Activated naive CD4-positive, alpha-beta T cell treated with anti-CD3 and anti-CD28 coated beads, Interleukin-2, amount 50 U/mL, for 16 hours (primary cell): ENCODE measurements at regions not wholly inside any gene's neighbourhood (a gene's known extent, or its start where the extent isn't known, plus 50 kb on each side); places are given as distances from the start of the nearest gene placed in this dataset.

Experiments
- DNase-seq: peaks from one replicate; pipeline ENCODE4 v3.0.0-alpha.2; 2020

DNA sequence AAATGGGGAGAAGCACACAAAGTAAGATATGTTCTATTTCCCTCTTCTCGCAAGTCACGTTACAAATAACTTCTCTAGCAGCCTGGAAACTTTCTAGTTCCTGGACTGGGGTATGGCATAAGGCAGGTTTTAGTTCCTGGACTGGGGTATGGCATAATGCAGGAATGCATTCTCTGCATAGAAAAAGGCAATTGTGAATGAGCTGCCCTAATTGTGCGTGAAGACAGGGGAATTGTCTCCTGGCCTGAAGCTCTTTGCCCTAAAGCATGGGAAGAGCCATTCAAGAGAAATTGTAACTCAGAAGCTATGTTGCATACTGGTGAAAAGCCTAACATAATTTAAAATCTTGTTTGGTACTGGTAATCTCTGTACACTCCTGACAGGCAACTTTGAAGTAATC lies 54.3 kb upstream of the CBLB start:
- DNase-seq, result no peak

DNA sequence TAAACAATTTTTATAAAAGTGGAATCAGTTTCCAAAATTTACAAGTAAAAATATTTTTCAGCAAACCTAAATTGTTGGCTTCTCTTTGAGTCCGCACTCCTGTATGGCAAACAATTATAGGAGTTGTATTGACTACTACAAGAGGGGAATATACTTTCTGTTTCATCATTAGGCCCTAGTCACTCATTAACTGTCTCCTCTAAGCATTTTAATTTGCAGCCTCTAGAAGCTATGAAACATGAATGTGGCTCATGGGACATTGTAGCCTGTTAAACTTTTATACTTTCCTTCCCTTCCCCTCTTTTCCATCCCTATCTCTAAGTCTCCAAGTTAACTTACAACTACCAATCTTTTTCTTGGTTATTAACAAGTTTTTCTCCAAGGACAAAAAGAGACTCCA lies 58.9 kb upstream of the CBLB start:
- no peak for DNase-seq

DNA sequence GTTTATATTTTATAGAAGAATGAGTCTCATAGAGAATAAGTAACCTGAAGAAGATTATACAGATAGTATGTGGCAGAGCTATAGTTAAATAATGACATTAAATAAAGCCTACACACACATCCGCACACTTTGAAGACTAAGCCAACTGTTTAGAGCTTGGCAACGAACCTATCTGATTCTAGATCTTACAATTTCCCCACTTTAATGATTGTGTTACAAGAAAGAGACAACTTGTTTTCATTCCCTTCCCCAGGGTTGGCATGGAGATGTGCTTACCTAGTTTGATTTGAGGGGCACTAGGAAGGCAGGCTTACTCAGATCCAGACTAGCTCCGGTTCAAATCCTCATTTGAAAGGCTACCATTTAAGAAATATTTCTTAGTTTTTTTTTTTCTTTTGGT lies 61.9 kb upstream of the CBLB start:
- DNase-seq, result no peak

DNA sequence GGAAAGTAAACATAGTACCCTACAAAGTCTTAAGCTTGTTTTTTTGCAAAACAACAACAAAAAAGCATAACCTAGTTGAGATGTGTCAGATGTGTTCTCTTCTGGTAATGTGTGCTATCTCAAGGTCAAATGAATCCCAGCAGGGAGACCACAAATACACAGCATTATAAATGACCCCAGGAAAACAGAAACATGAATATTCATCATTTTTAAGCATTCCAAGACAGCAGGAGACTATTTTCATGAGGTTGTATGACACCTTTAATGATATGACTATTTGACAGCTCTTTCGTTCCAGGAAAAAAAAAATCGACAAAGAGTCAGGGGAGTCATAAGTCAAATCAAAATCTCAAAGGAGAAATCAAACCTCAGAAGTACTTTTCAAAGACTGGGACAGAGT lies 62.7 kb upstream of the CBLB start:
- no peak for DNase-seq

DNA sequence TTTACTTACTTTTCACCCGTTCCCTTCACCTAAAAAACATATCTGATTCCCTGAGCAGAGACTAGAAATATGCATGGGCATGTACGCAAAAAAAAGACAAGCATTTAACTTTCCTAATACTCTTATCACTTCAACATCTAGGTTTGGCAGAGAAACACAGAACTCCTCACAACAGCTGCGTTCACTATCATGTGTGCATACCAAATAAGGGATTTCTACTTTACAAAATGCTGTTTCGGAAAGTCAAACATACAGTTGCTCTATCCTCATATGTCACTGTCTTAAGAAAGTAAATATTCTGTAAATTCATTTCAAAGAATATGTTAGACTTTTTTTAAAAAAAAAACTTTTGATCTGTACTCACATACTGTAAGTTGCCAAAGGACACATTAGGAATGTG lies 65.1 kb upstream of the CBLB start:
- DNase-seq, result no peak

DNA sequence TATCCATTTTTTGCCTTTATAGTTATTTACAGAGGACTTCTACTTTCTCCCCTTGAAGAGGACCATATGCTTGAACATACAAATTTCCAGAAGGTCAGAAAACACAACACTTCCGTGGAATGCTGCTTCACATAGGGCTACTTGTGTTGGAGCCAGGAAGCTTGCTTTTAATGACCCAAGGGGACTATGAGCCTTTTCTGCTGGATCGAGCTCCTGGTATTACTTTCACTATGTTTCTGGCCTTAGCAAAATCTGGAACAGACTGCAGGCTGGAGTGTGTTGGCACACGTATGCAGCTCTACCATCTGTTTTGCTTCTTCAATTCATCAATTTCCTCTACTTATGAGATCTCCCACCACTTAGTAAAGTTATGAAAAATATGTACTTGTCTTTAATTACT lies 69.3 kb upstream of the CBLB start:
- no peak for DNase-seq

DNA sequence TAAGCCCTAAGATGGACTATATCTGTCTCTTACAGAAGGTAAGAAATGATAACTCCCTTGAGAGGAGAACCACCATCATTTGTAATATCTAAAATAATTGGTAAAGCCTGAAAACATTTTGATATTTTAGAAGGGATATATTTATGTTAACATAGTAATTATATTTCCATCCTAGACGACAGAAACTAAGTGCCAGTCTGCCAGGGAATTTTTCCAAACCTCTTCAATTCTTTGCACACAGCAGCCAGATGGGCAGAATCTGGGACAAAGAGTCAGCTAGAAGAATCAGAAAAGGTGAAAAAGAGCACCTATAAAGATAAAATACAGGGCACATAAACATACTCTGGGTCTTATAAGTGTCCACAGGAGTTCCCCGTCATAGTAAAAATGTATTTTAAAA lies 70.0 kb upstream of the CBLB start:
- DNase-seq, result no peak

DNA sequence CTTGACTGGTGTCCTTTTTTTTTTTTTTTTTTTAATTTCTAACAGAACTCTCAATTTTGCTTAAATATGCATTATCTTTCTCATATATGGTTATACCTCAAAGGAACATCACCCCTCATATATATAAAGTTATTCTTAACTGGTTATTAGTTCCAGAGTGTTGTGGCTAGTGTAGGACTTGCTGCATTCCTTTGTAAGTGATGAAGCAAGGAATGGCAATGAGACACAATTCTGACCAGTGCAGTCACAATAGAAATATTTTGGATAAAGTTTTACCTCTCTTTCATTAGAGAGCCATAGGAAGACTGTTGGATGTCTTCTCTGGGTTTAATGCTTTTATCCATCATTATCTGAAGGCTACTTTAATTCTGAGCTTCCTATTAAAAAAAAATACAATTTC lies 75.5 kb upstream of the CBLB start:
- DNase-seq, result no peak

DNA sequence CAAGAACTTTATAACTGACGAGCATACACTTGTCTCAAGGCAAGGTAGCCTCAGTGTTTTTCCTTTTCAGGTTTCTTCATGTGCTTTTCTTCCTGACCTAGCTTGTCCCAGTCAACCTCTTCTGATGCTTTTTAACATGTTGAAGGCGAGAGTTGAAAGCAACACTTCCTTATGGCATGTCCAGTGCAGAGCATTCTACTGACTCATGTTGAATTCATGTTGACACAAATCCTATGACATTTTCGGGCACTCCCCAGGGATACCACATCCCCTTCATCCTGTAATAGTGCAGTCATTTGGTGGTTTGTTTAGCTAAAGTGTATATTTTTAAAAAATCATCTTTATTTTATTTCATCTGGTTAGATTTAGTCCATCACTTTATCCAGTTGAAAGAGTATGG lies 75.9 kb upstream of the CBLB start:
- no peak for DNase-seq

DNA sequence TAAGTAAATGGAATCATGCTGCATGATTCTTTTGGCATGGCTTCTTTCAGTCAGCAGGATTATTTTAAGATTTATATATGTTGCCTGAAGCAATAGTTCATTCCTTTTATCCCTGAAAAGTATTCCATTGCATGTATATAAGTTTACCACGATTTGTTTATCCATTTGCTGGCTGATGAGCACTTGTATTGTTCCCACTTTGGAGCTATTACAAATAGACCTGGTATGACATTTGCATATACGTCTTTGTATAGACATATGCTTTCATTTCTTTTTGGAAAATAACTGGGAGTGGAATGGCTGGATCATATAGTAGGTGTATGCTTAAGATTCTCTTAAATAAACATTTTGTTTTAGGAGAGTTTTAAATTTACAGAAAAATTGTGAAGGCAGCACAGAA lies 79.3 kb upstream of the CBLB start:
- no peak for DNase-seq

DNA sequence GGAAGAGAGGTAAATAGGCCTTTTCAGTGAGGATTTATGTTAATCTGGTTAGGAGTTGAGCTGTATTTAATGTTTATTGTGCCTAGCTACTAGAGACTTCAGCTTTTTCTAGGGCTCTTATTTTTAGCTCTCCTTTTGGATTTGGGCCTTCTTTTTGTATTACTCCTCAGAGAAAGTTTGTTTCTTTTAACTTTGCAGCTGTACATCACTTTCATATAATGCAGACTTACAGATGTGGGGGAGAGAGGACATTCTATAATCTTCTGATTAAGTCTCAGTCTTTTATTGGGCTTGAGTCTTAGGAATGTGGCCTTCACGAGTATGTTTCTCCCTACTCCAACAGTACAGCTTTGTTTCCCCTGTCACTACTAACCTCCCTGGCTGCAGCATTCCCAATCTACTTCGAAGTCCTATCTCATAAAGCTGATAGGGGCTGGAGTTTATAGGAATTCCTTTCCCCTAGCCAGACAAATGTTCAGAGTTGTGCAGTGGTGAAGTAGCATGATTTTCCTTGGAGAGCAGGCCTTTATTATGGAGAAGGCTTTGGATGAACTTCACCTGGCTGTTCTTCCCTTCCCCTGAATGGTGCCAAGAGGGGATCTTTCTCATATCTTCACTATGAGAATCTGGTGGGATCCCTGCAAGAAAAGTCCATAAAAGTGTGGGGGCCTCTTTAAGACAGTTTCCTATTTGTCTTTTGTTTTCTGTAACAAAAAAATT lies 82.2 kb upstream of the CBLB start:
- DNase-seq, result no peak

DNA sequence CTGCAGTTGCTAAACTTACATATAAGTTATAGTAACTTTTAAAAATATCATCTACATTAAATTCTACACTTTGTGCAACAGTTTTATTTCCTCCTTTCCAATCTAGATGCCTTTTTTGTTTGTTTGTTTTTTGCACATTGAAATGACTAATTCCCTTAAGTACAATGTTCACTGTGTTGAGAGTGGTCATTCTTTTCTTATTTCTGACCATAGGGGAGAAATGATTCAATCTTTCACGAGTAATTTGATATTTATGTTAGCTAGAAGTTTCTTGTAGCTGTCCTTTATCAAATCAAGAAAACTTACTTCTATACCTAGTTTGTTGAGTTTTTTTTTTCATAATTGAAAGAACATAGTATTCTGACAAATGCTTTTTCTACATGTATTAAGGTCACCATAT lies 85.0 kb upstream of the CBLB start:
- DNase-seq, result no peak

DNA sequence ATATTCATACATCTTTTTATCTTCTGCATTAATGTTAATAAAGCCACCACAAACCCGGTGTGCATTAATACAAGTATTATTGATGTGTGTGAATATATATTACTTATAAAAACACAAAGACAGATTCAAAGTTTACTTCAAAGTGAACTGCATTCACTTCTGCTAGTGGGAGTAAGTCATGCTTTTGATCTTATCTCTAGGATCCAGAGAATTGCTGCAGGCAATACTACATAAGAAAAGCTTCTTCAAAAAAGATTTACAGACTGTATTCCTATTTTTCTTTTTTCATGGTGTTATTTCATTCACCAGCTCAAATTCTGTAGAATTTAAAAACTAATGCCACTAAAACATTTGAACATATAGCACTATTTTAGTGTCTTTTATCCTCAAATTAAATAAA lies 87.5 kb upstream of the CBLB start:
- DNase-seq, result no peak

DNA sequence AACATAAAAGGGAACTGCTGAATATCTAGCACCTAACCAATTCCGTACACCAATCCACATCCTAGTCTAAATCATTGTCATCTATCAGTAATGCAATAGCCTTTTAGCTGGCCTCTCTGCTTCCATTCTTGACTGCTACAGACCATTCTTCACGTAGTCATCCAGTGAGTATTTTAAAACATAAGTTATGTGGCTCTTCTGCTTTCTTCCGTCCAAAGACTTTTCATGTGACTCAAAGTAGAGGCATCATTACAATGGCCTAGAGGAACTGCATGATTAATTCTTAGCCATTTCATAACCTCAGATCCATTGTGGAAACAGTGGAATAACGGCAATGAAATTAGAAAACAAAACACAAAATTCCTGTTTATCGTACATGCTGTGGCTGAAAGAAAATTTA lies 88.9 kb upstream of the CBLB start:
- no peak for DNase-seq

DNA sequence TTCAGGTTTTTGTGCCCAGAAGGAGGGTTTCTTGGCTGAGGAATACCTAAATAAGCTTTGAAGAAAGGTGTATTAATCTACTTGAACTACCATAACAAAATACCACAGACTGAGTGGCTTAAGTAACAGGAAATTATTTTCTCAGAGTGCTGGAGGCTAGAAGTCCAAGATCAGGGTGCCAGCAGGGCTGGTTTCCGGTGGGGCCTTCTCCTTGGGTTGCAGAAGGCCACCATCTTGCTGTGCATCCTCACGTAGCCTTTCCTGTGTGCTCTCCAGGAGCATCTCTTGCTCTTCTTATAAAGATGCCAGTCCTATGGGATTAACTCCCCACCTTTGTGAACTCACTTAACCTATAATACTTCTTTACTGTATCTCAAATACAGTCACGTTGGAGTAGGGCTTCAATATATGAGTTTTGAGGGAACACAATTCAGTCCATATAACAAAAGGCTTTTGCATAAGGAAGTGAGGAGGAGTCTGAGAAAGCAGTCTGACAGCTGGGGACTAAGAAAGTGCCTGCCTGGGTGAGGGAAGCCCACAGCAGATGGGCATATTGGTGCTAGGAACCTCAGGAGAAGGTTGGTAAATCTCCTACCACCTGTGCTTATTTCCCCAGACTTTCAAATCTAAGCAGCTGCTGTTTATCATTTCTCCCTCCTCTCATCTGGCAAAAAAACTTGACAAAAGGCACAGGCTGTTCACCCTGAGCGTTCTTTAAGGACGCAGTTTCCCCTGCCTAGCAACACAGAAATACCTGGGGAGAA lies 89.6 kb upstream of the CBLB start:
- no peak for DNase-seq

DNA sequence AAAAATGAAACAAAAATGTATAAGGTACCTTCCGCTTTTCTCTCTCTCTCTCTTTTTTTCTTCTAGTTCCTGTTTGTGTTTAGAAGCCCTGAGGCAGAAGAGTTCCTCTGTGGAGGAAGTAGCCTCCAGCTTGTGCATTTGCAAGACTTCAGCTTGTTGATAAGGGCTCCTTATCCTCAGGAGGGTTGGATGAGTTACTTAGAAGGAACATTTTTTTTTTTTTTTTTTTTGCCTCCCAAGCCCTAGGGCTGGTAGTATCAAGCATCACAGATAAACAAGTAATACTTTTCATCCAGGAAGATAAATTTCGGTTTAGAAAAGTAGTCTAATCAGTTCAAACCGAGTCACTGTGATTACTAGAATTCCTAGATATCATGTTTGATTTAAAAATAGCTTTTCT lies 91.0 kb upstream of the CBLB start:
- DNase-seq, result no peak

DNA sequence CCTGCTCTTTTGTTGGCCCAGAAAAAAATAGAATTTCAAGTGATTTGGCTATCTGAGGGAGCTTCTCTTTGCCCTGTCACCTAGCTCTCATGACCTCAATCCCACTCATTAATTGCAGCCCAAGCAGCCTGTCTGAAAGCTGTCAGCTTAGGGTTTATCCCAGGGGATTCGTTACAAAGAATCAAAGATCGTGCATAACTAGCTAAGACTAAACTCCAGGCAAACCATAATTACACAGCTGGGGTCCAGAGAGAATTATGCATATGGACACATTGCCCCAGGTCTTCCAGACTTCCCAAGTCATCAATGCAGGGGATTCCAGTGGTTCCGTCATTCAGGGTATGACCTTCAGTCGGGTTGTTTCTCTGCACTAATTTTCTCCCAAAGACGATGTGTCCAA lies 91.6 kb upstream of the CBLB start:
- no peak for DNase-seq

DNA sequence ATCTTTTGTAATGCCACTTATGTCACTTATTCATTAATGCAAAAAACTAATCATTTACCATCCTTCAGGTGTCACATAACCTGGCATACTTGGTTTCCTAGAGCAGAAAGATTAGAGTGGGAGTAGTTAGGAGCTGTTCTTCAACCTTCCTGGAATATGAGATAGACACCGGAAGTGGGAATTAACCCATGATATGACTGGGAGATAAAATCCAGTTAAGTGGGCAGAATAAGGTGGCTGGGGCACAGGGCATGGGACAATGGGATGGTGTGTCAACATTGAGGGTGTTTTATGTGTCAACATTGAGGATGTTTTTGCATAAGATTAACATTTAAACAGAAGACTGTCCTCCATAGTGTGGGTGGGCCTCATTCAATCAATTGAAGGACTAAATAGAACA lies 94.3 kb upstream of the CBLB start:
- DNase-seq, result no peak

DNA sequence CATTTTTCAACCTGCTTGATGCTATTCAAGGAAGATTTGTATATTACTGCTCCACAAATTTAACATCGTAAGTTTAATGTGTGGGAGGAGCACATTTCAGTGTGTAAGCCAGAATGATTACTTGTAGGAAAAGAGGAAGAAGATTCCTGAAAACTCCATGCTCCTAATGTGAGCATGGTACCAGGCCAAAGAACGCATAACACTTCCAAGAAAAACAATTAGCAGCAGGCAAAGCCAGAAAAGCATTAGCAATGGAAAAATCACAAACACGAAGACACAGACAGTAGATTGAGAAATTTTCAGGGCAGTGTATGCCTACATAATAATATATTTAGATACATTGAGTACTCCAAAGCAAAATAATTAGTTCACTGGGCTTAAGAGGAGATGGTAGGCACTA lies 96.6 kb upstream of the CBLB start:
- DNase-seq, result no peak

DNA sequence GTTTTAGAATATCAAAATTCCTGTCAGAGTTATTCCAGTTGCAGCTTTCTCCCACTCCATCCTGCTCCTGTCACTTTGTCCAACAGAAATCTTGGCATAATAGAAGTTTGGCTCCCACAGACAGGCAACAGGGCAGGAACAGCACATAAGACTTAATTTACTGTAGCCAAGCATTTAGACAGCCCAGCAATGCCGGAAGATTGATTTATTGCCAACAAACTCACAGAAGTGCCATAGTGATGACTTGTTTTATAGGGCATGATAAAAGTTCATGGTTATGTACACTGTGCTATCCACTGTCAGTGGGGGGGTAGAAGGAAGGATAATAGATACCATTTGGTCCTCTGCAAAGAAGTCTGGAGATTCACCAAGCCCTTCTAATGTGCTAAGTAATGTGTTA lies 98.3 kb upstream of the CBLB start:
- no peak for DNase-seq

DNA sequence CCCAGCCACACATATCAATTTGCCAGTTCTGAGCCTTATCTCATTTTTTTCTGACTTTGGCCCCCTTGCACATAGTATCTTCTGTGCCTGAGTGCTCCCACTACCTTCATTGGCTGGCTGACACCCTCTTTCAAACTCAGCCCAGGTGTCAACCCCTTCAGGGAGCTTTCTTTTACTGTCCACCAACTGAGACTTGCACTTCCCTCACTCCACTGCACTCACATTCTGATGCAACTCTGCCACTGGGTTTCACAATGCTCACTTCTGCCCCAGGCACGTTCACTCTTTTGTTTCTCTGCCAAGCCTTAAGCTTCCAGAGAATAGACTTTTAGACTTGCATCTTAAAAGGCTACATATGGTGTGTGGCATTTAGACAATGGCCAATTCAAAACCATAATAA lies 101.5 kb upstream of the CBLB start:
- no peak for DNase-seq

DNA sequence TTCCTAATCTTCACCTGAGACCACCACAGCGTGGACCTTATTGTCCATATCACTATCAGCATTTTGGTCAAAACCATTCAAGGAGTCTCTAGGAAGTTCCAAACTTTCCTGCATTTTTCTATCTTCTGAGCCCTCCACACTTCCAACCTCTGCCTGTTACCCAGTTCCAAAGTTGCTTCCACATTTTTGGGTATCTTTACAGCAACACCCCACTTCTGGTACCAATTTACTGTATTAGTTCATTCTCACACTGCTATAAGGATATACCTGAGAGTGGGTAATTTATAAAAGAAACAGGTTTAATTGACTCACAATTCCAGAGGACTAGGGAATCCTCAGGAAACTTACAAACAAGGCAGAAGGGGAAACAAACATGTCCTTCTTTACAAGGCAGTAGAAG lies 103.3 kb upstream of the CBLB start:
- DNase-seq, result no peak

DNA sequence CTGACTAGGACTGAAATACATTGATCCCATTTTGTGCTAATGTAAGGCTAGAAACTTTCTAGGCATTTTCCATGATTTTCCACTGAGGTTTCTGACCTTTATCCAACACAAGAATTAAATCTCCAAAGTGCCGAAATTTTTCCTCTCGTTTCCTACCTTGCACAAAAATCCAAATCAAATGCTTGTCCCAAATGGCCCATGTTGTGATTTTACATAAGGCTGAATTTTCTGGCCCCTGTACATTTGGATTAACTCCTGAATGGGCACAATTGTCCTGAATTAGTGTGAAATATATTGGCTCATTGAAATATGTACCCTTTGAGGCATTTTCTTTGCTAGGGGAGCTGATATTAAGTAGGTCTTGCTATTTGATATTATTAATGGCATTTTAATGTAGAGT lies 105.6 kb upstream of the CBLB start:
- DNase-seq, result no peak

DNA sequence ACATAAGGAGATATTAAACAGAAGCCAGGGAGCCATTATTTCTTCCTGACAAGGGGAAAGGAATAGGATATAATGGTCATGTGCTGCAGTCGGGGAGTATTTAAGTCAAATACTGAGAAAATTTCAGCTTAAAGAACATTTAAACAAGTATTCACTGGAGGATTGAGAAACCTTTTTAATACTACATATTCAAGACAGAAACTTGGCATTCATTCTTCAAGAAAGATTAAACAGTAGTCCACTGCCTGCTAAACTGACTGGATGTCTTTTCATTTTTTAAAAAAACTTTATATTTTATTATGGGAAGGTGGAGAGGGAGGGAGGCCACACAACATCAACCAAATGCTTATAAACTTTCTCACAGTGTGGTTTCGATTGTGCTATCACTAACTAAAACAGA lies 107.4 kb upstream of the CBLB start:
- DNase-seq, result no peak

DNA sequence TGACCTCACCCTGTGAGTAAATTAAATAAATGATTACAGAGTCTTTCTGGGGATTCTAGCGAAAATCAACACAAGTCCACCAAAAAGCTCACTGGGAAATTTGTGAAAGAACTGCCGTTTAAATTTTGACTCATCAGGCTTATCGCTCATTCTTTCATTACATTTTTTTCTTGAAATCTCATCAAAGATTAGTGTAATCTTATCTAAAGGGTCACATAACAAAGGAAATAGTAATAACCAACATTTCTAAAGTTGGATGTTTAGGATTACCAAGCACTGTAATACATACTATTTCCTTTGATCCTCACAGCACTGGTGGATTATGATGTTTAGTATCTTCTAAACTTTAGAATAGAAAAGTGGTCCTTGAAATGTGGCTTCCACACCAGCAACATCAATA lies 111.1 kb upstream of the CBLB start:
- no peak for DNase-seq
